ENCODE measurements at regions not wholly inside any gene's neighbourhood (a gene's known extent, or its start where the extent isn't known, plus 50 kb on each side); places are given as distances from the start of the nearest gene placed in this dataset.

GRCh38 chr4:81904121-81904520 lies 432.4 kb upstream of the RASGEF1B start:
- TF ChIP-seq CTCF (IDR thresholded peaks at IDR 0.05; ENCODE audit: control extremely low read depth in 1 of 3, insufficient read depth in 1 of 3, low read depth in 1 of 3, low read length in 3 of 3) (no peak), TEAD4 (IDR thresholded peaks at IDR 0.05; ENCODE audit: low read depth, low read length) (no peak), POLR2A (IDR thresholded peaks at IDR 0.05; ENCODE audit: control extremely low read depth in 1 of 2, low read depth in 2 of 2, low read length in 2 of 2) (no peak), KDM5A (IDR thresholded peaks at IDR 0.05; ENCODE audit: low read length) (no peak), EGR1 (IDR thresholded peaks at IDR 0.05; ENCODE audit: borderline replicate concordance, low read depth, low read length) (no peak), HDAC6 (IDR thresholded peaks at IDR 0.05; ENCODE audit: low read depth, low read length) (no peak)

Data from H1 (cell line).